ENCODE measurements at regions not wholly inside any gene's neighbourhood (a gene's known extent, or its start where the extent isn't known, plus 50 kb on each side); places are given as distances from the start of the nearest gene placed in this dataset.
A peak's percentile ranks its signal among the peaks of the same experiment; 100 is the strongest.
"Not testable (repeated sequence)": the region's sequence is repeated elsewhere in the genome, so short reads cannot be mapped to it uniquely, and the experiment has no call there.

DNA sequence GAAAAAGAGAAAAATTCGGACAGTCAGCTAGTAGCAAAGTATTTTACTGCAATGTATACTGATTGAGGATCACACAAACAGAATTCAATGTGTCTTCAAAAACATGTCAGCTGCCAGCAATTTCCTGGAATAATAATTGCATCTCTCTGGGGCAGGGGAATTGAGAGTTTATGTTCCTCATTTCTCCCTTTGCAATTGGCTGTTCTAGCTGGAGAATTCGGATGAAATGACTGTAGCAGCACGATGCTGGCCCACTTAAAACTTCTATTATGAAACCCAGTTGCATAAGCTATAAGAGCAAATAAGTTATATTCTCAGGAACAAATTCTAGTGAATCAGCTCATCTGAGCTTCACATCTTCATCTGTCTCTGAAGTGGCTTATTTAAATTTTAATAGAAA, 99.9 kb upstream of the CPEB2 start:
- DNase-seq: no peak

DNA sequence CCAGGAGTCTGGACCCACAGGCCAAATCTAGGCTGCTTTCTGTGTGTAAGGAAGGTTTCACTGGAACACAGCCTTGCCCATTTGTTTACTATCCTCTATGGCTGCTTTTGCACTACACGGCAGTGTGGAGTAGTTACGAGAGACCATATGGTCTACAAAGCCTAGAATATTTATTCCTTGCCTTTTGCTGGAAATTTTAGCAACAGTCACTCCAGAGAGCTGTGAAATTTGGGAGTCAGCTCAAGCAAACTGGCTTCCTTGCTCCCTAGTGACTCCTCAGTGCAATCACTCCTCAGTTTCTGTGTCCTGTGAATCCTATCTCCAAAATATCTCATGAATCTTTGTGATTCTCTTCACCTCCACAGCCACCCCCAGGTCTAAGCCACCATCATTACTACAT, 99.0 kb upstream of the CPEB2 start:
- DNase-seq: no peak

DNA sequence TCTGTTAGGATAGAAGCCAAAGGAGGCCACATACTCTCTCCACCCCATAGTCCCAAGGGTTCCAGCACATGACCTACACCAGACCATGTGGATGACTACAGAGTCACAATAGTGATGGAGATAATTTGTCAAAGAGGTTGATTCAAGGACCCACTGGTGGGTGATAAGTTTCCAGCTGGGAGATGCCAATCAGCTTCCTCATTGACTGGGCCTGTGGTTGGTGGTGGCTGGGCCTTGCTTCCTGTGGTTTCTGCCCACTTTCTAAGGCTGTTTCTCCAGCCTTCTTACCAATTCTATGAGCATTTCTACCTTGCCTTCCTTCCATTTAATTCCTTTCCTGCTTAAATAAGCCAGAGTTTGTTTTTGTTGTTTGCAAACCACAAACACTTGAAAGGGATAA, 95.5 kb upstream of the CPEB2 start:
- DNase-seq: peak; percentile 15

DNA sequence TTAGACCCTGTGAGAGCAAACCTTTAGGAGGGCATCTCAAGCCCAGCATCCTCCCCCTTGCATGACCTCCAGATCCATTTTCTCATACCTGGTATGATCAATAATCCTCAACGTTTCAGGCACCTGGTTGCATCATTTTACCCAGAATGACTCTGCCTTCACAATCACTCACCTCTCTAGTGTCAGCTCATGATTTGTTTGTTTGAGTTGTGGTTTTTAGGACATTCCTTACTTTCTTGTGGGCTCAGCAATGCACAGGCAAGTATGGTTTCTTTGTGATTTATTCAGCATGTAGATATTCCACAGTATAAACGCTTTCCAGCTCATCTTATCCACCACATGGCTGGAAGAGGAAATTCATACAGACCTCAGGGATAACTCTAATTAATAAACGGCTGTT, 93.6 kb upstream of the CPEB2 start:
- DNase-seq: no peak

DNA sequence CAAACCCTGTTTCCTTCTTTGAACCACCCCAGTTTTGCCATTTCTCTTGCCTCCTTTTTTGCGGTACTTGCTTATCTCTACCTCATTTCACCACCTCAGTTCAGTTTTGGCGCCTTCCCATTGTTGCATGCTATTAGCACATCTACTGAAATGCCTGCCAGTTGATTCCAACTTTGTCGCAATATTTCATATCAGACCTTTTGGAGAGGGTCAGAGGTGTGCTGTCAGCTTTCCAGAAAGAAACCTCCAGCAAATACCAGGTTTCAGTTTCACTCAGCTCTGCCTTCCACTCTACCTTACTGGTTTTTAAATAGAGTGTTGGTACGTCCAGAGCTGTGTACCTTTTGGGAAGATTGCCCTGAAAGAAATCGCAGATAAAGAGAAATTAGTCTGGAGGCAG, 91.9 kb upstream of the CPEB2 start:
- no peak for DNase-seq

DNA sequence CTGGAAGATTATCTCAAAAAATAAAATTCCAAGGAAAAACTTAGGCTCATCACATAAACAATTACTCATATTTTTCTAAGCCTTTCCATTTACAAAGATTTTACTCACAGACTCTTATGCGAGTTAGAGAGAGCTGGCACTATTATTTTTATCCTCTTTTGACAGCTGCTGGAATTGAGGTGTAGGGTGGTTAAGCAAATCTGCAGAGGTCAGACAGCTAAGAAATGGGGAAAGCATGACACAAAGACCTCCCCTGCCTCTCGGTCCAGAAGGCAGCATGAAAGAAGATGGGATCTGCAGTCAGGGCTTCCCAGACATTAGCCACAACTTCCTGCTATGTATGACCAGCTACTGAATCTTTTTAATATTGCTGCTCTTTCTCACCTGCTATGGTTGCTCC, 89.9 kb upstream of the CPEB2 start:
- DNase-seq: no peak

DNA sequence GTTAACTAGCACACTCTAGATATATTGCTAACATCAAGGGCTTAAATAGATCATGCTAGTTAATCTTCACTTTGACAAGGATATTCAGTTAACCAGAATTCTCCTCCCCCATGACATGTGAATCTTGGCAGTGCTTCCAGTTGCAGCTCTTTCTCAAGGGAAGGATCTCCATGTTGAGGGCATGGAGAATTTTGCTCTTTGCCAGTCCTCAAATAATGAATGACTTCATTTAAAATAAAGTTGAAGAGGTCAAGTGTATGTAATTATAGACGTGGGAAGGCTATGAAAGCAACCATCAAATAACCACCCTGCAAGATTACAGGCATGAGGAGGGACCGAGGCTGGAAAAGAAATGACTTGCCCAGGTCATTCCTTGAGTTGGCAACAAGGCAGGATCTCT, 87.3 kb upstream of the CPEB2 start:
- DNase-seq: no peak

DNA sequence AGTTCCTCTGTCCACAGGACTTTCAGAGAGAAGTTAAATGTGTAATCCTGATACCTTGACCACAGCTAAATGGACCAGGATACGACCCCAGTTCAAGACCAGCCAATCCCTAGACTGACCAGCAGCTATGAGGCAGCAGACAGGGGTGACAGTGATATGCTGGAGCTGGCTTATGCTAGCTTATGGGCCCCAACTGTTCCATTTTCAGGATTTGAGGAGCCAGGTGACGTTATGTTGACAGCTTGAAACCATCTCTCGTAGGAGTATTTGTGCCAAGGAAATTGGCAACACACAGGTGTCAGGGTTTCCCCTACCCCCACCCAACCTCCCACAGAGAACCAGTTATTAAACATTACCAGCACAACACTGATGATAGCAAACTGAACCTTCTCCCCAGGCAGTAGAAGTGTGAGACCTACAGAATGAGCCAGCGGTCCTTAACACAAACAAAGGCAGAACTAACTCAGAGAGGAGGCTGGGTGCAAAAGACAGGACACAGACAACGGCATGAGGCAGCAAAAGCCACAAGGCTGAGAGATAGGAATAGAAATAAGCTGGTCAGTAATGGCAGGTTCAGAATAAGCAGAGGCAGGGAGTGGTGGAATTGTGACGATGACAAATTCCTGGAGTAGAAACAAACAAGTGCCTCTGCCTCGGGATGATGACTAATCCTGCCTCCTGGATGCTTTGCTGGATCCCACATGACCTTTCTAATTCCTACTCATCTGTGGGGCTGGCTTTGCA, 85.6 kb upstream of the CPEB2 start:
- no peak for DNase-seq

DNA sequence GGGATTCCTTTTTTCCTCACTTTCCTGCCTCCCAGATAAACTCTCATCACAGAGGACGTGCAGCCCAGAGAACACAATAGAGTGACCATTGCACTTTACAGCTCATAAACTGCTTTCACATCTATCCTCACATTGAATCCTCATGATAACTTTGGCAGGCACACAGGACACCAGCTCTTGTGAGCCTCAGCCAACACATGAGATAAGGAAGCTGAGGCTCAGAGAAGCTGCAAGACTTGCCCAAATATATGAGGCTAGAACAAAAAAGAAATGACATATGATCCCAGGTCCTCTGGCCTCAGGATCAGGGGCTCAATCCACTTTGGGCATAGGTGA, 85.0 kb upstream of the CPEB2 start:
- no peak for DNase-seq

DNA sequence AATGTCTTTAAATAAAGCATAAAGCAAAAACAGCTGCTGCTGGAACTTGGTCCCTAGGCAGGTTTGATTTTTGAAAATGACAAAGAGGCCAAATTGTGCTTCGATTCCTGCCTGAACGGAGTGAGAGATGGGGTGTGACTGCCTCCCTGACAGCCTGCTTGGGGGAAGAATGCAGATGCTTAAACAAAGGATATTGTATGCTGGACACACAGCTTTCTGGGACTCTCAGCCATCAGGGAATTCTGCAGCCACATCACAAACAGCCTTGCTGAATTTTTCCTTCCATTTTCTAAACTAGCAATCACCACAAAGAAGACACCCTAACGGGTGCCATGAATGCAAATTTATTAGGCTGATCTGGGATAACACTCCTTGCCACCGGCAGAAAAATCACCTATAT, 83.9 kb upstream of the CPEB2 start:
- DNase-seq: no peak

DNA sequence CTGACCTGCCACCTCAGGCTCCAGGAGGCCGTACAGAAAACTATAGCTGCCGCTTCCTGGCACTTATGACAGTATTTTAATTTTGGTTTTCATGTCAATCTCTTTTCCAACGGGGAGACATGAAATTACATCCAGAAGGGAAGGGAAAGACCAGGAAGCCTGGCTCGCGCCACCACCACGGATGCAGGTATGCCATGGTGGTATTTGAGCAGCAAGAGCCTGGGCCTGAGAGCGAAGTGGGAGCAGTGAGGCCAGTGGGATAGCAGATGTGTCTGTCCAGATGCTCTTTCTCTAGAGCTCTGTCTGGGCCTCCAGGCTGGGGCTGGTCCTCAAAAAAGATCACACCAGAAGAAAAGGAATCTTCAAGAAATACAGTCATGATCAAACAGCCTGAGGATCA, 82.5 kb upstream of the CPEB2 start:
- no peak for DNase-seq

DNA sequence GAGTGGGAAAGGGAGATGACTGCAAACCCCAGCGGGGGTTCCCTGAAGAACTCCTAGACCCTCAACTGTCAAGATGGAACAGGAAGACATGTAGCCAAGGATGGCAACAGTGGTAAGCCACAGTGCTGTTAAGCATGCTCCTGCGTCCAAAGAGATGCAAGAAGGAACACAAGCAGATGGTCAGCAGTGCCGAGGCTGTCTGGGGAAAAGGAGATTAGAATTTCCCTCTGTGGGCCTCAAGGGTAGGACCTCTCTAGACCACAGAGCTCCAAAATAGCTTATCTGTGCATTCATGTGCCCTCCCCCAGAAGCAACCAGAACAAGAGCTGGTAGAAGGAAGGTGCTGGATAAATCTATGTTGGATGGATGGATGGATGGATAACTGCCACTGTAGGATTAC, 82.0 kb upstream of the CPEB2 start:
- no peak for DNase-seq

DNA sequence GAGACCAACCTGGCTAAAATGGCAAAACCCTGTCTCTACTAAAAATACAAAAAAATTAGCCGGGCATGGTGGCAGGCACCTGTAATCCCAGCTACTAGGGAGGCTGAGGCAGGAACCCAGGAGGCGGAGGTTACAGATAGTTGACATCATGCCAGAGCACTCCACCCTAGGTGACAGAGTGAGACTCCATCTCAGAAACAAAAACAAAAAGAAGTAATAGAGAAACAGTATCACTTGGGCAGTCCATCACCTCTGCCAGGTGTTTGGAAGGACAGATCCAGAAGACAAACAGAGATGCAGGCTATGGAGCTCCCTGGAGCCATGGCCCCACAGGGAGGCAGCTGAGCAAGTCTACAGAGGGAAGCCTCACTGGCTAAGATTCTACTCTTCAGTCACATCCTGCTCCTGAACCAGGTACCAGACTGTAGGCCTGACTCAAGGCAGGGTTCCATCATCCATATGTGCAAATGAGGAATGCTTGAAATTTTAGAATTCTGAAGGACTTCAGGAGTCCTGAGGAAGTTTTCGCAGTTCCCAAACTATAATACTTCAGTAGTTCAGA, 81.4 kb upstream of the CPEB2 start:
- peak; percentile 4 for DNase-seq

DNA sequence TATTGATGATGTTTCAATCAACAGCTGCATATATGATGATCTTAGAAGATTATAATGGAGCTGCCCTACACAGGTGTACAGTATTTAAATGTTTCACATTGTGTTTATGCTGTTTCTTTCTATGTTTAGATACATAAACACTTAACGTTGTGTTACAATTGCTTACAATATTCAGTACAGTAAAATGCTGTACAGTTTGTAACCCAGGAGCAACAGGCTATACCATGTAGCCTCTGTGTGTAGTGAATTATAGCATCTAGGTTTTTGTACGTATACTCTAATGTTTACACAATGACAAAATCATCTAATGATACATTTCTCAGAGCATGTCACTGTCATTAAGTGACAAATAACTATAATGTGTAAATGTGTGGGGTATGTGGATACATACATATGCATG, 80.5 kb upstream of the CPEB2 start:
- DNase-seq: not testable (repeated sequence)

DNA sequence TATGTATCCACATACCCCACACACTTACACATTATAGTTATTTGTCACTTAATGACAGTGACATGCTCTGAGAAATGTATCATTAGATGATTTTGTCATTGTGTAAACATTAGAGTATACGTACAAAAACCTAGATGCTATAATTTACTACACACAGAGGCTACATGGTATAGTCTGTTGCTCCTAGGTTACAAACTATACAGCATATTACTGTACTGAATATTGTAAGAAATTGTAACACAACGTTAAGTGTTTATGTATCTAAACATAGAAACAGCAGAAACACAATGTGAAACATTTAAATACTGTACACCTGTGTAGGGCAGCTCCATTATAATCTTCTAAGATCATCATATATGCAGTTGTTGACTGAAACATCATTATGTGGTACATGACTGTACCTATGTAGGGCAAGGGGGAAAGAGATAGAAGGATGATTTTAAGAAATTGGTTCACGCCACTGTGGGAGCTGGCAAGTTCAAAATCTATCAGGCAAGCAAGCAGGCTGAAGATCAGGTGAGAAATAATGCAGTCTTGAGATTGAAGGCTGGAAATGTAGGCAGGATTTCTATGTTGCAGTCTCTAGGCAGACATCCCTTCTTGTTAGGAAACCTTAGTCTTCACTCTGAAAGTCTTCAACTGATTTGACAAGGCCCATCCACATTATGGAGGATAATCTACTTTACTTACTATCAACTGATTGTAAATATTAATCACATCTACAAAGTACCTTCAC, 78.0 kb upstream of the CPEB2 start:
- DNase-seq: no peak

DNA sequence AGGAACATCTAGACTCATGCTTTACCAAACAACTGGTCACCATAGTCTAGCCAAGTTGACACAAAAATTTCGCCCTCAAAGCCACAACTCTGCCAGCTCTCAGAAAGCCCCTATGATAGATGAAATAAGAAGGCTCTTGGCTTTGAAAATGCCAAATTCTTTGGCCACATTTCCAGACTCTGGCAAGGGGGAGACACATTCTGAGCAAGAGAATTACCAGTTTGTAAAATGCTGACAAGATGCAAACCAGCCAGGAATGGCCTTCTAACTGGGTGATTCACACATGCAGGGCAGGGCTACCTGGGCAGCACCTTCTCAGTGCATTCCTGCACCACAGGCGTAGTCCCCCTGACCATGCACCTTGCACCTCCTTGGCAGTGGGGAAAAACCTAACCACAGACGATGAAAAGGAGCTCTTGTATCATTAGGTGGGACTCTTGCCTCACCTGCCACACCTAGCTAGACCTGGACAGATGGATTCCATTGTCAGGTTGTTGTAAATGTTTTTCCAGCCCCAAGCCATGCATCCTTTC, 77.4 kb upstream of the CPEB2 start:
- no peak for DNase-seq

DNA sequence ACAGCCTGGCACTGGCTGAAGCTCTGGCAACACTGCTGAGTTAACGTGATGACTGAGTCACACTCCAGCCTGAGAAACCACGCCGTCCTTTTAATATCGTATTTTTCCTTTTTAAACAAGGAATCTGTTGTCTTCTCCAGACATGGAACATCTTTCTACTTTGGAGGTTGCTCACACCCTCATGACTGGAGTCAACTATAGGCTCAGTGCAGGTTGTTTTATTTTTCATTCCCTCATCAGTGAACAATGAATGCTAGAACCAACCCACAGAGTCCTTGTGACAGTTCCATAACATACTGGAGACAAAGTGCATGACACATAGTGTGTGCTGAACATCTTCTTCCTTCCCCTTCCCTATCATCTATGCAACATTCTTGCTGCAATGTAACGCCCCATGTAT, 76.8 kb upstream of the CPEB2 start:
- DNase-seq: no peak

DNA sequence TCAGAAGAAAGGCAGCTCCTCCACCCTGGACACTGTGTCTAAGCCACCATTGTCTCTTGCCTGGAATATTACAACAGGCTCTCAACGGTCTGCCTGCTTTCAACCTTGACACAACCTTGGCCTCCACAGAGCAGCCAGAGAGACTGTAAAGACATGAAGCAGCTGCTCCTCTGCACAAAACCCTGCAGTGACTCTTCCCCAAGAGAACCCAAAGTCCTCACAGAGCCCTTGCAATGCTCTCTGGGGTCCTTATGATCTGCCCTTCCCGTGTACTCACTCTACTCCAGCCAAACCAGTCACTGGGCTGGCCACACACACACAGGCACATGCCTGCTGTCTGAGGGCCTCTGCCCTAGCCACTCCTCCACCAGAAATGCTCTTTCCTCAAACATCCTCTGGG, 75.9 kb upstream of the CPEB2 start:
- DNase-seq: no peak

DNA sequence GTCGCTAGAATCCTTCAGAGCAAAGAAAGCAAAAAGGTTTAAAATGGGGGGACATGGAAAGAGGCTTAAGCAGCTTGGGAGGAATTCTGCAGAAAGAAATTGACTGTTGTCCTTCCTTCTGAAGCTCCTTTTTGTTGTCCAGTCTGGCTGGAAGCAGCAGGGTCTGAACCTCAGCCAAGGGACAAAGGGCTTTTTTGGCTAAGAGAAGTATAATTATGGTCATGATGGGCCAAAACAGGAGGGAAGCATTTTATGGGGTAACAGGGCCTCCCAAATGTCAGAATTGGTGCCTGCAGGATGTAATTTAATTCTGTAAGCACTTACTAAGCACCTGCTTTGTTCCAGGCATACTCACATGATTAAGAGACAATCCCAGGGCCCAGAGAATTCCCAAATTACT, 74.2 kb upstream of the CPEB2 start:
- no peak for DNase-seq

DNA sequence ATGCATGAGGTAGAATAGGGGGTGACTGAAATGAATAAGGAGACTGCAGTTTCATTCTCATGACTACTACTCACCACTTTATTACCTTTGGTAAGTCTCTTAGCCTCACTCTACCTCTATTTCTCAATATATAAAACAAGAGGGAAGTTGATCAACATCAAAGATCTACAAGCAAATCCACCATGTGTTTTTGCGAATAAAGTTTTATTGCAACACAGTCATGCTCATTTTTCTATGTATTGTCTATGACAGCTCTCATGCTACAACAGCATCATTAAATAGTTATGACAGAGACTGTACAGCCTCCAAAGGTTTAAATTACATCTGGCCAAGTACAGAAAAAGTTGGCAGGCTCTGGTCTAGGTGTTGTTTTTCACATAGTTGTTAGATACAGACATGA, 72.6 kb upstream of the CPEB2 start:
- no peak for DNase-seq

DNA sequence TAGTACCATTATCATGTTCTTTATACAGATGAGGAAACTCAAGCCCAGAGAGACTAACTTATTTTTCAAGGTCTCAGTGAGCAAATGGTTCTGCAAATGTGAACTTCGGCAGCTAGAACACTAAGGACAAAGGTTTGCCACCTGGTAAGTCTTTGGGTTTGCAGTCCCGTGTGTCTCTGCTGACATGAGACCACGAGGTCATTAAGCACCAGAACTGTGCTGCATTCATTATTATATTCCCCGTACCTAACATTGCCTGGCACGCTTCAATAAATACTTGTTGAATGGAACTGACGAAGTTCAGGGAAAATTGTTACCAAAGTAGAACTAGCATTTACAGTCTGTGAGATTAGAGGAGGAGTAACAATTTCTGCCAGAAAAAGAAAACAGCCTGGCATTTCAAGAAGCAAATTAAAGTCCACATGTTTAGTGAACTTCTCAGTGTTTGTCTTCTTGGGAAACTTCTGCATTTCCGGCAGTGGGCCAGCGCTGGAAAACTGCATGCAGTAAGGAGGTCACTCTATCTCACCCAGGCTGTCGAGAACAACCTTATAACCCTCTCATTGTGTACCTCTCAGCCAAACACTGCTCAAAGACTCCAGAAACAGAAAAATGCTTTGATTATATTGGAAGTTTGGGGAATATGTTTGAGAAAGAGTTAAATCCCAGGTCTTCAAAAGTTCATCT, 67.4 kb upstream of the CPEB2 start:
- DNase-seq: no peak

DNA sequence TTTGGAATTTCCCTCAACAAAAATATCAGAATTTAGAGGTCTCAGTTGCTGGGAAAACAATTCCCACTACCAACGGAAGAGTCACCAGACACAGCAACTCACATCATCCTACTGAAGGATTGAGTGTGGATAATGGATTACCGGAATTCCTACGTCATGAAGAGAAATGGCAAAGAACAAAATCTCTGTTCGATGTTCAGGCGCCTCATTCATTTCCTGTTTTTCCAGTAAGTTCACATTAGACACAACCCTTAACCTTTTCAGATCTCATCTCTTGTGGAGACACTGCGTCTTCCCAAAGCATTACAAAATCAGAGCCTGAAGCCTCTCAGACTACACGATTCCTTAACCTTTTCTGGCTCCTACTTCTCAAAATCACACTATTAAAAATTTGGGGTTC, 58.5 kb upstream of the CPEB2 start:
- no peak for DNase-seq

DNA sequence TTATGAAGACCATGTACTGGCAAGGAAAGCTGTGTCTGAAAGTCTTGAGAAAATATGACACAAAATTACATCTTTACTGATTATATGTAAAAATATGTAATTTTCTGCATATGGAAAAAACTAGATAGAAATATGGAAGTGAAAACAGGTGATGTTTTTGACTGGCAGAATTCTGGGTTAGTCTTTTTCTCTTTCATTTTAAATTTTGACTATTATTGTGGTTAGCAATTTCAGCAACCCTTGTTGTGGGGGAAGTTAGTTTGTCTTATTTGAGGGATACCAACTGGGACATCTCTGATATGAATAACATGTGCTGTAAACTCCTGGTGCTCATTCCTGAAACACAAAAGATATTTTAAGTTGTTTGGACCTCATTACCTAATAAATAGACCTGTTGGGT, 49.9 kb upstream of the CPEB2 start:
- no peak for DNase-seq

All from stimulated activated CD4-positive, alpha-beta T cell treated with anti-CD3 and anti-CD28 coated beads, Interleukin-15, amount 100 ng/mL, for 24 hours (primary cell).